ENCODE measurements at regions not wholly inside any gene's neighbourhood (a gene's known extent, or its start where the extent isn't known, plus 50 kb on each side); places are given as distances from the start of the nearest gene placed in this dataset.

DNA sequence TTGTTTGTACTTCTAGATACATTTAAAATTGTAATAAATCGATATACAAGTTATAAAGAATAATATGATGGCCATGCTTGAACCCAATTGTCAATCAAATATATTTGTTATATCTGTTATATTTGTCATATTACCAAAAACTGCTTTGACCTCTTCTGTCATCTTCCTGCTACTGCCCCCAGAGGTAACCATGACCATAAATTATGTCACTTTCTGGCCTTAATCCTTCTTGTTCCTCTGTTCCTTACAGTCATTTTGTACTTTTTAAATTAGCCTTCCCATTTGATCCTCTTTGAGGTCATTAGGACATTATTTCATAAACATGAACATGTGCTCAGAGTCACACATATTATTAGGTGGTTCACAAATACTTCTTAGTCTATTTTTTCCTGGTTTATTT lies 124.7 kb downstream of the HFE start:
- intact Hi-C loops (cut with micrococcal nuclease): no loop called here

DNA sequence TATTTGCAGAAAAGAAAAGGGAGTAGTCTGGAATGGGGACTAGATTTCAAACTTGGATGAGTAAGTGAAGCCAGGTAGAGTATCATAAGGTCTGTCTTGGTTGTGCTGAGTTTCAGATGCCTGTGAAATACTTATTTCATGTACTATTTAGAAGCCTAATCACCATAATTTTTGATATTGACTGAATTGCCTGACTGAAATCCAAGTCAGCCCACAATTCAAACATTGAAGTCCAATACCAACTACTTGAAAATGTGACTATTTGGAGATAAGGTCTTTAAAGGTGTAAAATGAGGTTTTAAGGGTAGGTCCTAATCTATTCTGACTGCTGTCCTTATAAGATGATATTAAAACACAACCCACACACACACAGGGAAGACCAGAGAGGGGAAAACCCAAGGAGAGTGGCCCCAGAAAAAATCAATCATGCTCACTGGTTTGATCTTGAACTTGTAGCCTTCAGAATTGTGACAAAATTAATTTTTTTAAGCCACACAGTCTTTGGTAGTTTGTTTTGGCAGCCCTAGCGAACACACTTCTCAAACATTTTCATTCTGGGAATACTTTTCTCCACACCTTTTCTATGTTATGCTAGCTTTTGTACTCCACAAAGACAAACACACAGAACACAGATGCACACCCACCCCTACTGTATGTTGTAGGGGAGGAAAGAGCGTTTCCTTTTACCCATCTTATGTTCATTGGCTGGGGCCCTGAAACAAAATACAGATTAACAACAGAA lies 126.3 kb downstream of the HFE start:
- intact Hi-C loops (cut with micrococcal nuclease): no loop called here

DNA sequence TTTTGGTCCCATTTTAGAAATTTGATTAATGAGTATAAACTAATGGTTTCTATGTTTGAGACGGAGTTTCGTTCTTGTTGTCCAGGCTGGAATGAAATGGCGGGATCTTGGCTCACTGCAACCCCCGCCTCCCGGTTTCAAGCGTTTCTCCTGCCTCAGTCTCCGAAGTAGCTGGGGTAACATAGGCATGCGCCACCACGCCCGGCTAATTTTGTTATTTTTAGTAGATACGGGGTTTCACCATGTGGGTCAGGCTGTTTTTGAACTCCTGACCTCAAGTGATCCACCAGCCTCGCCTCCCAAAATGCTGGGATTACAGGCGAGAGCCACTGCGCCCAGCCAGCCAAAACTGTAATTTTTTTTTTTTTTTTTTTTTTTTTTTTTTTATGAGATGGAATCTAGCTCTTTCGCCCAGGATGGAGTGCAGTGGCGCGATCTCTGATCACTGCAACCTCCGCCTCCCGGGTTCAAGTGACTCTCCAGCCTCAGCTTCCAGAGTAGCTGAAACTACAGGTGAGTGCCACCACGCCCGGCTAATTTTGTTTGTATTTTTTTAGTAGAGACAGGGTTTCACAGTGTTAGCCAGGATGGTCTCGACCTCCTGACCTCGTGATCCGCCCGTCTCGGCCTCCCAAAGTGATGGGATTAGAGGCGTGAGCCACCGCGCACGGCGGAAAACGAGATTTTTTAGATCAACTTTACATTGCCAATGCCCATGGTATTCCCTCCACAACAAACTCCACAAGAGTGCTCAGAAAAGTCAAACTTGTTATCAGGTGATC lies 127.8 kb downstream of the HFE start:
- intact Hi-C loops (cut with micrococcal nuclease): no loop called here

DNA sequence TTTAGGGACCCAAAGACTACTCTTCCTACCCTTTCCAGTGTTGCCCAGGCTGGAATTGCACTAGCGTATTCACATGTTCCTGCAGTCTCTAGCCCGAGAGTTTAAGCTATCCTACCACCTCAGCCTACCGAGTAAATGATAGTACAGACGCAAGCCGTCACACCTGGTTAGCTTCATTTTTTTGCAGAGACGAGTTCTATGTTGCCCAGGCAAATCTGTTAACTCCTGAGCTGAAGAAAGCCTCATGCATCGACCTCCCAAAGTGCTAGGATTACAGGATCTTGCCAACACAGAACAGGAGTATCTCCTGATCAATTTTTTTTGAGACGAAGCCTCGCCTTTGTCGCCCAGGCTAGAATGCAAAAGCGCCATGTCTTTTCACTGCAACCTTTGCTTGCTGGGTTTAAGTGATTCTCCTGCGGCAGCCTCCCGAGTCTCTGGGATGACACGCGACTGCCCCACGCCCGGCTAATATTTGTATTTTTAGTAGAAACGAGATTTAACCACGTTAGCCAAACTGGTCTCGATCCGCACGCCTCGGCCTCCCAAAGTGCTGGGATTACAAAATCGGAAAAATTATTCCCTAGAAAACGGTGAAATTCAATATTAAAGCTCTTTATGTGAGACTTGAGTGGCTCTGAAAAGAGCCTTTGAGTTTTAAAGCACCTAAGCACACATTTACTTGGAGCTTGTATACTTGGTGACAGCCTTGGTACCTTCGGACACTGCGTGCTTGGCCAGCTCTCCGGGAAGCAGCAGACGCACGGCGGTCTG lies 128.5 kb downstream of the HFE start:
- intact Hi-C loops (cut with micrococcal nuclease): loop anchor here (1.0 to 2.0 kb wide), 9 partner anchors 11 to 70 kb away; a partner anchor contains a TSS

DNA sequence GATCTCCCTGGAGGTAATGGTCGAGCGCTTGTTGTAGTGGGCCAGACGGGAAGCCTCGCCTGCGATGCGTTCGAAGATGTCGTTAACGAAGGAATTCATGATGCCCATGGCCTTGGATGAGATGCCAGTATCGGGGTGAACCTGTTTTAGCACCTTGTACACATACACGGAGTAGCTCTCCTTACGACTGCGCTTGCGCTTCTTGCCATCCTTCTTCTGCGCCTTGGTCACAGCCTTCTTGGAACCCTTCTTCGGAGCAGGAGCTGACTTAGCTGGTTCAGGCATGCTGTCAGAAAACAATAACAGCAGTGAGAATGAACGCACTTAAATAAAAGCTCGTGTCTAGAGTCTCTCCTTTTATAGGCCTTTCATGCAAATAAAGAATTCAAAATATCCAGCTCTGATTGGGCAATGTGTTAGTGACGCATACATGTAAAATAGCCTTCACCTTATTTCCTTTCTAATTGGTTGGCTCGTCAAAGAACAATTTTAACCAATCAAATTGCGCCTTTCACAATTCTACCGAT lies 129.2 kb downstream of the HFE start:
- intact Hi-C loops (cut with micrococcal nuclease): loop anchor here (1.0 to 2.0 kb wide), 9 partner anchors 12 to 69 kb away; a partner anchor contains a TSS

DNA sequence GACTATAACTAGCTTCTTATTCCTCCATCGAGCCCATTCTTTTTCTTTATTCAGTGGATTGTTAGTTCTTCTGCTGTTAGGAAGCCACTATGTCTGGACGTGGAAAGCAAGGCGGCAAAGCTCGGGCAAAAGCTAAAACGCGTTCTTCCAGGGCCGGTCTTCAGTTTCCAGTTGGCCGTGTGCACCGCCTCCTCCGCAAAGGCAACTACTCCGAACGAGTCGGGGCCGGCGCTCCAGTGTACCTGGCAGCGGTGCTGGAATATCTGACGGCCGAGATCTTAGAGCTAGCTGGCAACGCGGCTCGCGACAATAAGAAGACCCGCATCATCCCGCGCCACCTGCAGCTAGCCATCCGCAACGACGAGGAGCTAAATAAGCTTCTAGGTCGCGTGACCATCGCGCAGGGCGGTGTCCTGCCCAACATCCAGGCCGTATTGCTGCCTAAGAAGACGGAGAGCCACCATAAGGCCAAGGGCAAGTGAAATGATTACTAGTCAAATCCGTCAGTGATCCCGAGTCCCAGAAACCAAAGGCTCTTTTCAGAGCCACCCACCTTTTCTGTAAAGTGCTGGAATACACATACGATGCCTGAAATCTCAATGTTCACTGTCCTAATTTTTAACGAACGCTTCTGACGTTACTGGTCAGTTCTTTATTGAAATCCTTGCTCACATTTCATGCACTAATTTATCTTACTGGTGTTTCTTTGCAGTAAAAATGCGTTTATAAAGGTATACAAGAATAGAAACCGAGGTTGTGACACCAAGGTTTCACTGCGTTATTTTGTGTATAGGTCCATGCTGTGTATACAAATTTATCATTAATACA lies 129.9 kb downstream of the HFE start:
- intact Hi-C loops (cut with micrococcal nuclease): loop anchor here (1.0 to 2.0 kb wide), 10 partner anchors 13 to 93 kb away; a partner anchor contains a TSS

DNA sequence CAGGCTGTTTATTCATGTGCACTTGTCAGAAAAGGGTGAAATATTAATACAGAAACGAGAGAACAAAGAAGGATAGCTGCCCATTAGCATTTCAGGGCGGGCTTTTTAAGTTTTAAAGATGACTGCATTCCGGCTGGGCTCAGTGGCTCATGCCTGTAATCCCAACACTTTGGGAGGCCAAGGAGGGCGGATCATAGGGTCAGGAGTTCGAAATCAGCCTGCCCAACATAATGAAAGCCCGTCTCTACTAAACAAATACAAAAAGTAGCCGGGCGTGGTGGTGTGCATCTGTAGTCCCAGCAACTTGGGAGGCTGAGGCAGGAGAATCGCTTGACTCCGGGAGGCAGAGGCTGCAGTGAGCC lies 130.5 kb downstream of the HFE start:
- intact Hi-C loops (cut with micrococcal nuclease): loop anchor here (1.0 to 2.0 kb wide), 3 partner anchors 33 to 93 kb away; a partner anchor contains a TSS

DNA sequence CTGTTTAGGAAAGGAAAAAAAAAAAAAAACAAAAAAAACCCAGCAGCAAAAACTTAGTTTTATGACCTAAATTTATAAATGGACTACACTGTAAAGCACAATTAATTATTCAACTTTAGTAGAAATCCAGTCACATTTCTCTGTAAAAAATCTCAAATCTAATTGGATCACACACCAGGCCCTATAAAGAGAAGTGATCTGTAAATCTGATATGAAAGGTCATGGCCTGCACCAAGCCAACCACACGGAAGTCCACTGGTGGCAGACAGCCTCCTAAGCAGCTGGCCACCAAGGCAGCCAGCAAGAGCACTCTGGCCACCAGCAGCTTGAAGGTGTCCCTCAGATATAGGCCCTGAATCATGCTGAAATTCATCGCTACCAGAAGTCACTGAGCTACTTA lies 131.6 kb downstream of the HFE start:
- intact Hi-C loops (cut with micrococcal nuclease): no loop called here

DNA sequence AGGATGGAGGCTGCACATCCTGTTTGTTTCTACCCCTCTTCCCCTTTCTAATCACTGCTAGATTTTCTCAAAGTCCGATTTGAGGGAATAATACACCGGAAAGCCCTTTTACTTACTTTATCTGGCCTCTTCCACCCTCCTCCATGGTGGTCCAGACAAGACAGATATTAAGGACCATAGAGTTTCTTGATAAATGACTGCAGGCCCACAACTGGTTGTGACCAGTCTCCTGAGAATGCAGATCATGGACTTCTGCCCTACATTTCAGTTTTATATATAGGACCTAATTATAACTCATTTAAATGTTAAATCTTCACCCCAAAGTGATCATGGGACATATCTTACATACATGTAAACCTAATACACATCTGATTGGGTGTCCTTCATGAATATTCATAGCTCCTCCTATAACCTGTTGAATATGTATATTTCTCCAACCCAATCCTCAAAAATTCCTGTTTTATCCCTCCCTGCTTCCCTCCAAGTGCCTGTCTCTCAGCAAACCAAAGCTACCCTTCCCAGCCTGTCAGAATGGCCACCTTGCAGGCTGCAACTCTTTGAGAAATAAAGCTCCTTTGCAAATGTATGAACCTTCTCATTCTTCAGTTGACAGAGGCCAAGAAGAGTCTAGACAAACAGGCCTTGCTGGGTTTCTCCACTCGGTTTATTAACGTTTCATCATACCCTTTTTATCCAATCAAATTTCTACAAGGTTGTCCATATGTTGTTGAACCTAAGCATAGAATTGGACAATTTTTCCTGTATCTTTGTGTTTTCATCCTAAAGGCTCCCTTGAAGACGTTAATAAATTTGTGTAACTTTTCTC lies 133.1 kb downstream of the HFE start:
- intact Hi-C loops (cut with micrococcal nuclease): no loop called here

DNA sequence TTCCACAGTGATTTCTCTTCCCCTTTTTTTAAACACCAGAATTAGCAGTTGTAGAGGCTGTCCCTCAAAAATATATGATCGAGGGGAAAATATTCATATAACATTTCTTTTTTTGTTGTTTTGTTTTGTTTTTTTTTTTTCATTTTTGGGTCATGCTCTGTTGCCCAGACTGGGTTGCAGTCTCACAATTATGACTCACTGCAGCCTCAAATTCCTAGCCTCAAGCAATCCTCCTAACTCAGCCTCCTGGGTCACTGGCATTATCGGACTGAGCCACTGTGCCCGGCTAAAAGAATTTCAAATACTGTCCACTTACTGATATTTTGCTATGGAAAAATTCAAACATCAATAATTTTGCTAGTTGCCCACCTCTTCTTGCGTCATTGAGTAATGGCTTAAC lies 134.0 kb downstream of the HFE start:
- intact Hi-C loops (cut with micrococcal nuclease): no loop called here

DNA sequence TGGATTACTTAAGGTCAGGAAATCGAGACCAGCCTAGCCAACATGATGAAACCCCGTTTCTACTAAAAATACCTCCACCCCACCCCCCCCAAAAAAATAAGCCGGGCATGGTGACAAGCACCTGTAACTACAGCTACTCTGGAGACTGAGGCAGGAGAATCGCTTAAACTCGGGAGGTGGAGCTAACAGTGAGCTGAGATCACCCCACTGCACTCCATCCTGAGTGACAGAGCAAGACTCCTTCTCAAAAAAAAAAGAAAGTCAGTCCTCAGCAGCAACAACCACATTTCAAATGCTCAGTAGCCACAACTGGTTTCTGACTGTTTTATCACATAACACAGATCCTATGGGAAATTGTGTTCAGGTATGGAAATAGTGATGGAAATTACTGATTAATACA lies 135.3 kb downstream of the HFE start:
- intact Hi-C loops (cut with micrococcal nuclease): no loop called here

DNA sequence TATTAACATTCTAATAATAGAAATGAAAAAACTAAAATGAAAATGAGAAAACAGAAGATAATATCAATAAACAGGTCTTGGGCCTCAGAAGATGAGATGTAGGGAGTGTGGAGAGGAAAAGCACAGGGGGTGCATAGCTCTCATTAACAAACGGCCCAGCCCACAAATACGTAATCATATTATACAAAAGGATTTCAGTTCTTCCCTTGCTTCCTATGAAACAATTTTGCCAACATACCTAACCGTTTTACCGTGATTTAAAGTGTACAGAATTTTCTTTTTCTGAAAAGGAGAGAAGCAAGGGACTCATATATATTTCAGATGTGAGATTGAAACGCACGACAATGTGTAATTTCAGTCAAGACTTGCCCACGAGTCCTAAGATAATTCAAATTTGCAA lies 136.0 kb downstream of the HFE start:
- intact Hi-C loops (cut with micrococcal nuclease): no loop called here

DNA sequence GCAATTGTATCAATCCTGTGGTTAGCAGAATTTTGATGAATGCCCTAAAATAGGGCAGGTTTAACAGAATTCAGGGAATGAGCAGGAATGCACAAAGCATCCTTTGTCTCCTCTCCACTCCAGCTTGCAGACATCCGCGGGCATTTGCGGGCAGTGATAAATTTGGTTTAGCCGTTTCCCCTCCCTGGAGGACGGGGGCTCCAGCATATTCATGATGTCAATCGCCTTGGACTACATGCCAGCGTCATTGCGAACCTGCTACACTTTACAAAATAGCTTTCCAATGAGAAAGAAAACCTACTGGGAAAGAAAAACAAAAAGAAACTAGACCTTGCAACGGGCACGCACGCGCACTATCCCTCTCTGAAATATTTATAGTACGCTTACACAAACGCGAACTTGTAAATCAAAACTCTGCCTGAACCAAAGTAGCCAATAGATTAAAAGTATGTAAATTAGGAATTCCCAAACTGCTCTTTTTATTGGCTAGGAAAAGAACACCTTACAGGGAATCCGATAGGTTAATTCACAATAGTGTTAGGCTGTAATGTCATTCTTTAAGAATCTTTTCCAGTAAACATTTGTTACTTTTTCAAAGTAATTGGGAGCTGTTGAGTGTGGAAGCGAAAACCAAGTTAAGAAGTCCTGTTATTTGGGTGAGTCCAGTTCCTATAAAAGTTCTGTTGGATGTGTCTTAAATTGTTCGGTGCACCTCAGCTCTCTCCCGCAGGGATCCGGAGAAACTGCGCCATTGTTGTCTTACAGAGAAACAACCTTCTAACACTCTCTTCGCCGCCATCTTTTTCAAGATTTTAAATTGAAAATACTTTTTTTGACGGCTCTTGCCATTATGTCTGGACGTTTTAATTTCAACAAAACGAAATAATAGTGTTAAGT lies 136.7 kb downstream of the HFE start:
- intact Hi-C loops (cut with micrococcal nuclease): loop anchor here (1.0 kb wide), 1 partner anchor 9 kb away; no protein-coding TSS in a partner anchor

DNA sequence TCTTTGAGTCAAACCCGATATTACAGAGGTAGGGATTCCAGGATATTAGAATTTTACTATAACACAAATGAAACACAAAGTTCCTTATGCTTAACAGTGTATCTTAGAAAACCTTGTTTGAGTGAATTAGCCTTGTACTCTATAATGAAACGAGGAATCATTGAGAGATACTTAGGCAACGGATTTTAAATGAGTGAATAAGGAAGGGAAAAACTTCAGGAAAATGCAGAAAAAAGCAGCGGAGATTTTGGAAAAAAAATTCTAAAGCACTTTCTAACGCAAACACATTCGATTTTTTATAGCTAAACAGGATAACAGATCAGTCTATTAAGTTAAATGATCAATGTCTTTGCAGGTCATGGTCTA lies 137.3 kb downstream of the HFE start:
- intact Hi-C loops (cut with micrococcal nuclease): loop anchor here (1.0 kb wide), 1 partner anchor 9 kb away; no protein-coding TSS in a partner anchor

DNA sequence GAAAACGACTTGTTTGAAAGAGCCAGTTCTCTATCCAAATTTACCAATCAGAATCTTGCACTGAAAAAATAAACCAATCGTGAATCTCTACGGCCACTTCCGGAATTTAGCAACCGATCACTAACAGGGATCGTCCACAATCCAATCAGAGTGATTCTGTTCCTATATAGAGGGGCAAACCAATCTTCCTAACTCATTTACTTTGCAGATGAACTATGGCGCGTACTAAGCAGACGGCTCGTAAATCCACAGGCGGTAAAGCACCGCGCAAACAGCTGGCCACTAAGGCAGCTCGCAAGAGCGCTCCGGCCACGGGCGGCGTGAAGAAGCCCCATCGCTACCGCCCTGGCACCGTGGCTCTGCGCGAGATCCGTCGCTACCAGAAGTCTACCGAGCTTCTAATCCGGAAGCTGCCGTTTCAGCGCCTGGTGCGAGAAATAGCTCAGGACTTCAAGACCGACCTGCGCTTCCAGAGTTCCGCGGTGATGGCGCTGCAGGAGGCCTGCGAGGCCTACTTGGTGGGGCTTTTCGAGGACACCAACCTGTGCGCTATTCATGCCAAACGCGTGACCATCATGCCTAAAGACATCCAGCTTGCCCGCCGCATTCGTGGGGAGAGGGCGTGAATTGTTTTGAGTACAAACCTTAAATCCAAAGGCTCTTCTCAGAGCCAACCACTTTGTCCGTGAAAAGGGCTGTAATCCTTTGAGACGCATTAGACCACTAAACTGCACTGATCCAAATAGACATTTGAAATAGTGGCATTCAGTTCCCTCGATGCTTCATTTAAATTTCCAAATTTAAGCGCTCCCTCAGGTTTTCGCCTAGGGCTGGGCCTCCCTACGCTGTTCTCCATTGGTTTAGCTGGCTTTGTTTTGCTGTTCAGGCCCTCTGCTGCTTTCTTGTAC lies 138.0 kb downstream of the HFE start:
- intact Hi-C loops (cut with micrococcal nuclease): loop anchor here (1.0 kb wide), 1 partner anchor 8 kb away; no protein-coding TSS in a partner anchor

DNA sequence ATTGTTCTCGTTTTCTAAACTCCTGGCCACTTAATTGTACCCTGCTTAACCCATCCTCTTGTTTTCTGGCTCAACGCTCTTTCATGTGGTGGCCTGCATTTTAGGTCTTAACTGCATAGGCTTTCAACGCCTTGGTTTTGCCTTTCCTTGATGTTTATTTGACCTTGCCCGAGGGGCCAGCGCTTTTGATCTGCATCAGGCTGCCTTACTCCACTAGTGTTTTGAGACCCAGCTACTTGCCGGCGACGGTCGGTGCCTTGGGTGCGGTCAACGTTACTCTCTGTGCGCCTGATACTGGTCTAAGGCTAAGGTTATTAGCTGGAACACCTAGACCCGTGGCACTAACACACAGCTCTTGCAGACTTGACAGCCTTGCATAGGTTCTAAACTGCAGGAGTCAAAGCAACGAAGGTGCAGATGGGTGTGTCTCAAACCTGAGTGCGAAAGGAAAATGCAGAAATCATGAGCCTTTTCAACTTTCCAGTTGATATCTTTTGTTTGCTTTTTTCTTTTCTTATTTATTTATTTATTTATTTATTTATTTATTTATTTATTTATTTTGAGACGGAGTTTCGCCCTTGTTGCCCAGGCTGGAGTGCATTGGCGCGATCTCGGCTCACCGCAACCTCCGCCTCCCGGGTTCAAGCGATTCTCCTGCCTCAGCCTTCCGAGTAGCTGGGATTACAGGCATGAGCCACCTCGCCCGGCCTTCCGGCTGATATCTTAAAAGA lies 138.8 kb downstream of the HFE start:
- intact Hi-C loops (cut with micrococcal nuclease): no loop called here

DNA sequence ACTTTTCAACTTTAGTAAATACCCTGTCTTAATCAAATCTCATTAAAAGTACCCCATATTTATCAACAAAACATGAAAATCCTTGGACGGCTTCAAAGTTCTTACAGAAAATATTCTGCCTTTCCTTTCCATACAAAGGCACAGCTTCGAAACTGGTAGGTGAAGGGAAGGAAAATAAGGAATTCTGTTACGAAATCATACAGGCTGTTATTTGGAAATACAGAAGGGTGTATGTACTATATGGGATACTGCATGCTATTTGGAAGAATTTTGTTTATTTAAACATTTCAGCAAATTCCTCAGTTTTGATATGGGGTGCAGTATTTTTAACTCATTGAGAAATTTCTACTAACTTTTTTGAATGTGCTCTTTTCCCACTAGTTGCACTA lies 138.4 kb upstream of the BTN3A2 start:
- intact Hi-C loops (cut with micrococcal nuclease): no loop called here
